ENCODE measurements at regions not wholly inside any gene's neighbourhood (a gene's known extent, or its start where the extent isn't known, plus 50 kb on each side); places are given as distances from the start of the nearest gene placed in this dataset.

DNA sequence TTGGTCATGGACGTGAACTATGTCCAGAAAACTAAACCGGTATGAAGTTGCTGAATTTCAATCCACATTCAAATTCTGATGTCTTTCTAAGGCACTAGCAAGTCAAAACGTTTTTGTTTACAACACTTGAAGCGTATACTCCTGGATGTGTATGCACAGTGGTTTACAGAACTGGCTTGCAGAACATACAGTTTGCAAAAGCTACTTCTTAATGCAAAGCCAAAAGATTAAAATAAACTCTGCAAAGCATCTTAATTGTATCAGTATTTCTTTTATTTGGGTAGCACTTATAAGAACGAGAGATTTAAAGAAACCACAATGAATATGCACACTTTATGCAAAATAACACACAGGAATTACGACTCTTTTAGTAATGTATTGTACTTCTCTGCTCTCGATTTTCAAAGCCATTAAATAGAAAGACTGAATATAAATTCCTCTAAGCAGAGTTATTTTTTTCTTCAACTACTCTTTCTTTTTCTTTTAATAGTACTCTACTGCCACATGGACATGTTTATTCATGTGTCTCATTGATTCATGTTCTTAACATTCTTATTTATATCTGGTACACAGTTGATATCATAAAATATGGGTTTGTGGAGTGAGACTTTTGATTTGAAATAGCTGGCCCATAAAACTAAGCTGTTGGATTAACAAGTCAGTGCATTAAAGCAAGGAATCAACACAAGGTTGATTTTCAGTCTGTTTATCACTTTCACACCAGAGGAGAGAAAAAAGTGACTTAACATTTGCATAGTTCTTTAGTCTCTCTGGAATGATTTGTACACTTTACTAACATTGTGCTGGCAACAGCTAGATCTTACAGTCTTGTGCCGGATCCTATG is 189.4 kb upstream of the STEAP4 start:
- no peak for DNase-seq

GRCh38 chr7:88492153-88492552 is 185.5 kb upstream of the STEAP4 start:
- peak; percentile 36 for DNase-seq

- DNase-seq, result no peak
Observed at GRCh38 chr7:88490874-88491273, 184.2 kb upstream of the STEAP4 start.

- no peak for DNase-seq
Observed at GRCh38 chr7:88490161-88490560, 183.5 kb upstream of the STEAP4 start.

GRCh38 chr7:88485821-88486220 is 179.1 kb upstream of the STEAP4 start:
- no peak for DNase-seq

GRCh38 chr7:88484551-88484950 is 177.9 kb upstream of the STEAP4 start:
- DNase-seq, result no peak

GRCh38 chr7:88480896-88481295 is 174.2 kb upstream of the STEAP4 start:
- no peak for DNase-seq

GRCh38 chr7:88480271-88480670 is 173.6 kb upstream of the STEAP4 start:
- no peak for DNase-seq

DNA sequence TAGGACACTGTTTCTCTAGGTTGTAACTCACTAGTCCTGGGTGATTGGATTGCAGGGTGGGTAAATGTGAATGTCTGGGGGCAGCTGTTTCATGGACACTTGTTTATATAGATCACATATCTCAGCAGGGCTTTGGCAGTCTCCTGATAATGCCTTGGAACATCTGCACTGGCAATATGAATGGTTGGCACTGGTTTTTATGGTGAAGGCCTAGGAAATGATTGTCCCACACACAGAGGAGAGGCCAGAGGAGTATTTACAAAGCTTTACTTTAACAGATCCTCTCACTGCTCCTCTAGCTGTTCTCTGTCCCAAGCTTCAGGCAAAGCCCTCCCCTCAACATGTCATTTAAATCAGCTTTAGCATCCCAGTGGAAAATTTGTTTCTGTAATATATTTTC is 171.3 kb upstream of the STEAP4 start:
- DNase-seq, result no peak

DNA sequence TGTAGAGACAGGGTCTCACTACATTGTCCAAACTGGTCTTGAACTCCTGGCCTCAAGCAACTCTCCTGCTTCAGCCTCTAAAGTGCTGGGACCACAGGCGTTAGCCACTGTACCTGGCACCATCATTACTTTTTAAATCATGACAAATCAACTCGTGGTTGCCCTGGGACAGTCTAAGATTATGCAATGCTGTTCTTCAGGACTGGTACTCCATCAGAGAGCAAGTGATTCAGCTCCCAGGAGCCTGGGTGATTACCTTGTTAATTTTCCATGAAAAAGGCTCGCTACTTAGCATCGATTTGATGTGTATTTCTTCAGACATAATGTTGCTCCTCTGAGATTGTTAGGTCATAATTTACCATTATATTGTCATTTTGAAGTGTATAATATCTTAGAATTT is 158.9 kb upstream of the STEAP4 start:
- no peak for DNase-seq

DNA sequence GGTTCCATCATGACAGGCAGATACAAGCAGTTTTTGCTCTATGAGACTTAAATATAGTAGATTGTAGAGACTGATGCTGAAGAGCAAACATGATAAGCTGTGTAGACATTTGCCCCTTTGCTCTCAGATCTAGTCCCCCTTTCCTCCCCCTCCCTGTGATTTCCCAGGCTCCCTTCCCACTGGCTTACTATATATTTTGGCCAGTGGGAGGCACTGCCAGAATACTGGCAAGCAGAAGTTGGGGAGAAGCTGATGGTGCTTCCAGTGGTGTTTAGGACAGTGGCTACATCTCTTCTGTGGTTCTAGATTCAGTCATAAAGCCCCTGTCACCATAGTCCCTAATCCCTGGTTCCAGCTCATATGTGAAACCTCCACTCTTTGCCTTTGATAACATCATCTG is 156.1 kb upstream of the STEAP4 start:
- no peak for DNase-seq

DNA sequence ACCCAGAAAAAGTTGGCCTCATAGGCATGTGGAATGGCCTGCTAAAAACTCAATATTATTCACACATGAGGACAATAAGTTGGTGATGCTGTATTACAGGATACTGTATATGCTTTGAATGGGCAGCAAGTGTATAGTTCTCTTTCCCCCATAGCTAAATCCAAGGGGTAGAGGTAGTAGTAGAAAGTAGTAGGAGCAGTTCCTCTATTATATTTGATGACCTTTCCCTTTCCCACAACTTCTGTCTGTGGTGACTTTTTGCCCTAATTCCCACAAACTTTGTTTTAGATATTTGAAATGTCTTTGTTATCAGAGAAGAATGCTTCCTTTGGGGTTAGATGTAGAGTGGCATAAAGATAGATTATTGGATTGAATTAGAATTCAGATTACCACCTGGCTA is 154.0 kb upstream of the STEAP4 start:
- DNase-seq, result no peak

DNA sequence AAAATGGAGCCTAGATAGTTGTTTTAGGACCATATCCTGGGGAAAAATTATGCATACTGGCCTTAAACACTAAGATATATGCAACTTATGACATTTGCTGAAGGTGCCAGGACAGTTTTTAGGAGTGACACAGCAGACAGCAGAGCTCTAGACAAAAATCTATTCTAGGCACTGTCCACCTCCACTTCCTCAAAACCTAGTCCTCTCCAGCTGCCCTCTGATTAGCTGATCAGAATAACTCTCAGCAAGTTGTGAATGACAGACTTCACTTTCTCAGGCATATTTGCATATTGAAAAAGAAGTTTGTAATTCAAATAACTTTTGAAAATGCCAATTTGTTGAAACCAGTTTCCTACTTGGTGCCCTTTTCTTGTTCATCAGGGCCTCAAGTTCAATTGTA is 152.3 kb upstream of the STEAP4 start:
- no peak for DNase-seq

DNA sequence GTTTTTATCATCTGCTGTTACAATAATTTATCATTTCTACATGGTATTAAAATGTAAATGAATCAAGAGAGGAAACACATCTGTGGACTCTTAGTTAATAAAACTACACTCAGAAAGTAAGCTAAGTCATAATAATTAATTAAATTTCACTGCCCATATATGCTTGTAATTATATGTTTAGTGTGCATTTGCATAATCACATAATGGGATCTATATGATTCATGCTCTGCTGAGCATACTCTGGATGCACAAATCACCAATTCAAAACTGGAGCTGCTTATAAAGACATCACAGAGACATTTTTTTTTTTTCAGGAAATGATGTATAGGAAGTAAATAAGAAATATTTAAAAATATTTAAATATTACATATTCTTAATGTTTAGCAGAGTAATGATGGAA is 151.6 kb upstream of the STEAP4 start:
- no peak for DNase-seq

- DNase-seq, result no peak
Observed at GRCh38 chr7:88457320-88457719, 150.6 kb upstream of the STEAP4 start.

DNA sequence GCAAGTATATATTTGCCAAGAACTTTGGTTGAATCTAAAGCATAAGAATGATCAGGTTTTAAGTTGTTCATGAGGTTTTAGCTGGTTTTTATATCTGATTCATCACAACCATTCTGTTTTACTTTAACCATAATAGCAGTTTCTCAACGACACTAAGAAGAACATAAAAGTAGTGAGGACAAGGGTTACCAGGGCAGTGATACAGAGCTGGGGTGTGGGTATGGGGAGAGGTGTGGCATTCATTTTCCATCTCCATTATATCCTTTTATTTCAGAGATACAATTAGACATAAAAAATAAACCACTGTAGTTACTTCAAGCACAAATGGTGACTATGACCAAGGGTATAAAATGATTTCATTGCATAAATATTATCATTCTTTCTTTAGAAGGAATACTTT is 149.8 kb upstream of the STEAP4 start:
- no peak for DNase-seq

DNA sequence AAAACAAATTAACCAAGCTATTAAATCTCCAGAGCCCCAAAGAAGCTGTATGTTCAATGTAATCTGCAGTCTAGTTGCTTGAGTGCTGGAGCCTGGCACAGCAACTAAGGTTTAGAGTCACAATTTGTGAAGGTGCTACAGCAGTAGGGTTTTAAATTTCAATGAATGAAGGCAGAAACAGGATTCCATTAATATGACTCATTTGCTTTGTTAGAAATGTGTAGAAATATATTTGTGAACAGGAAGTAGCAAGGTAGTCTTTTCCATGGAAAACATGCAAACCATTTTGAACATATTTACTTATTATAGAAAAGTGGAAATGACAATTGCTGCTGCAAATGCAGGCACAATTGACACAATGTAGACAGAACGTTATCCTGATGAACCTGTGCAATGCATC is 149.0 kb upstream of the STEAP4 start:
- no peak for DNase-seq

DNA sequence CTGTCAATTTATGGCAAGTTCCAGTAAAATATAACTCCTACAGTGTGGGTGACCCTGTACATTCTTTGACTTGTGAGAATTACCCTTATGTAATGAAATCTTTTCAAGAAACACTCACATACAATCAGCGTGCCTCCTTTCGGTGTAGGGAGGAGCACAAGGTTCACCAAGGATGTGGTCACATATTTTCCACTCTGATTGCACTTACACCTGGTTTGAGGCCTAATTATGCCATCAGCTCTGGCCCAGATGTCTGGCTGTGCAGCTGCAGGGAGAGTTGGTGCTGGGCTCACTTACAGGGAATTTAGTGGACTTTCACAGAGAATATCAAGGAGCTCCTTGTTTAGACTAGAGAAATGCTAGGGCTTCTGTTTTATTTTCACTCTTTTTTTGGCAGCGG is 146.0 kb upstream of the STEAP4 start:
- no peak for DNase-seq

- no peak for DNase-seq
Observed at GRCh38 chr7:88450874-88451273, 144.2 kb upstream of the STEAP4 start.

- DNase-seq, result no peak
Observed at GRCh38 chr7:88449410-88449809, 142.7 kb upstream of the STEAP4 start.

GRCh38 chr7:88442413-88442812 is 135.7 kb upstream of the STEAP4 start:
- DNase-seq, result no peak

GRCh38 chr7:88437132-88437531 is 130.4 kb upstream of the STEAP4 start:
- DNase-seq, result no peak

DNA sequence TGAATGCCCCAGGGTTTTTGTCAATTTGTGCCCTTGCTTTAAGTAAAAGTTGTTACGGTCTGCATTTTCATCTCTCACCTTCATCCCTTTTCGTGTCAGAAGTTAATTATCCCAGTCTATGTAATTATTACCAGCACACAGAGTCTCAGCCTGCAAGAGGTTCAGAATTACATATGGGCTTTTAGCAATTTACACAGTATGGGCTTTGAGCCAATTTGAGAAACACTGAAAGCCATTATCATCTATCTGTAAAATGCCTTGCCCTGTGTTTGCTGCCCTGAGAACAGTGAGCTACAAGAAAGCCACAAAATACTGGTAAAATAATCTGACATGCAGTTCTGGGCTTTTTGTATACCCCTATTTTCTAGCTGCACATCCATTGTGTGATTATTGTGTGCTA is 125.6 kb upstream of the STEAP4 start:
- DNase-seq, result peak; percentile 80

DNA sequence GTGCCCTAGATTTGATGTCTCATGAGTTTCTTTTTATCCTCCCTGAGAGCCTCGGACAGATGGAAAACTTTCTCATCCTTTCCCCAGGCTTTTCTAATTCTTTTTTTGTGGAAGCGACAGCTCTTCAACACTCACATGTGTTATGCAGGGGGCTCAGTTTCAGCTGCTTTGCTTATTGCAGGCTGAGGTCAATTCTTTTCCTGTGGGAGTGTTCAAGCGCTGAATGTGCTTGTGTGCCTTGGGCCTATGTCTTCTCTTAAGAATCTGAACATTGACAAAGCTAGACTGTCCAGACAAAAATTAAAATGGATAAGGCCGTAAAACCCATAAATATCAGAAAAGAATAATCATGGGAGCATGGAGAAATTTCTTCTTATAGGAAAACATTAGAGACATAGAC is 125.2 kb upstream of the STEAP4 start:
- peak; percentile 20 for DNase-seq

DNA sequence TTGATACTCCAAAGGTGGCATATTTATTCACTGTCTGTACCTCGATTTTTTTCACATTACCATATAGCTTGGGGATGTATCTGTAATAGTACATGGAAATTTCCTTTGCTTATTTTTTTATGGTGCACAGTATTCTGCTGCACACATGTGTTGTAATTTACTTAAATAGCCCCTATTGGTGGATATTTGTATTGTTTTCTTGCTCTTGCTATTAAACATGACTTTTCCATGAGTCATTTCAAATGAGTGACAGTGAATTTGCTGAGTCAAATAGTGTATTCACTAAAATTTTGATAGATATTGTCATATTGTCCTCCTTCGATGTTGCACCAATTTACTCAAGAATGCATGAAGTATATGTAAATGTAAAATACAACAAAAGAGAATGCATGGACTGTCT is 122.7 kb upstream of the STEAP4 start:
- no peak for DNase-seq

Data from NCI-H1436 (cell line).